Right ventricle myocardium inferior (tissue), 1 donor: ENCODE measurements at regions not wholly inside any gene's neighbourhood (a gene's known extent, or its start where the extent isn't known, plus 50 kb on each side); places are given as distances from the start of the nearest gene placed in this dataset.
"Not testable (repeated sequence)": the region's sequence is repeated elsewhere in the genome, so short reads cannot be mapped to it uniquely, and the experiment has no call there.

Experiments
- ATAC-seq: fragments of 200-7000 bp; cut with Tn5 transposase; one replicate; pipeline ENCODE4 v1.9.1; 2020; ENCODE audit warnings: mild to moderate bottlenecking, moderate library complexity
- DNase-seq: peaks from one replicate; pipeline ENCODE4 v3.0.0; 2021; ENCODE audit errors: missing footprints
- intact Hi-C: fragments of 100-400 bp; cut with DNase I; formaldehyde crosslinking; loops from one replicate; pipeline ENCODE4 v1.11.0; 2022
- donor health status: DM: no; HTN: yes; CAD: no; lungs with severe emphysema.

DNA sequence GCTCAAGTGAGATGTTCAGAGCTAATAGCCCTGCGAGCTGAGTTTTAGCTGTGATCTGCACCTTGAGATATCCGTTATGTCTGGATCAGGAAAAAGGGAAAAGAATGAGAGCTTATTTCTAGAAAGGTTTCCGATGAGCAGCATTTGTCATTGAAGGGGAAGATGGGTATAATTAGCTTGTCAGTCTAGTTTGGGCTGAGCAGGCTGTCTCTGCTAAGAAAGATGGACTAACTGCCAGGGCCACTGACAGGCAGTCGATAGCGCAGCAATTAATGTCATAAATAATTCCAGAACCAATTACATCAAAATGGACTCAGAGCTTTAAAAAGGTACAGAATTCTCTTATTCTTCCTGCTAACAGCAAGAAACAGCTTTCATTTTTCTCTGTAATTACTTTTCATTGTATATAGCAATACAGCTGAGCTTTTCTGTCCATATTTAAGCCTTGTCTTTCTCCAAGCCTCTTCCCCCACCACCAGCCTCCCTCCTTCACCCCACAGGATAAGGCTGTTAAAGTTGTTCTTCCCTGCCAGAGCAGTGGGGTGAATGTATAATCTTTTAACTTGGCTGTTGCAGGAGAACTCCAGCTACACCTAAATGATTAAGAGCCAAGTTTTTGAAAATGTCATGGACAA lies 1006.5 kb downstream of the KCNMA1 start:
- ATAC-seq: no peak

DNA sequence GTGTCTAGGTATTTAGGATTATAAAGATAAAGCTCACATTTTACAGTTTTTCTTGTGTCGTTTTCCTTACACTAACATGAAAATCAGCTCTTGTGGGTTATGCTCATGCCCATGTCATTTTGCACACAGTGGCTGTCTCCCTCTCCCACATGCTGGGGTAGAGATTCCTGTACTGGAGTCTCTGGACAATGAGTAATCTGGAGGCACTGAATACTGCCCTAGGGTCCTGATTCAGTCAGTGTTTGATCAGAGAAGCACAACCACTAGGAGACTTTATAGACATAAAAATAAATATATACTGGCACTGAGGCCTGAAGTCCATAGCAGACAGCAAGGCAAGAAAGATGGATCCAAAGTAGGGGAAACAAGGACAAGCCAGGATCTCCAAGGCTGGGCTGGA lies 1008.8 kb downstream of the KCNMA1 start:
- intact Hi-C loops: loop anchor here (5.0 to 10.0 kb wide), 2 partner anchors 54 to 148 kb away; no protein-coding TSS in a partner anchor
- ATAC-seq (no peak), DNase-seq (no peak)

More for the DNA sequence above, 1006.5 kb downstream of the KCNMA1 start:
- intact Hi-C loops: loop anchor here (10.0 kb wide), 1 partner anchor 196 kb away; no protein-coding TSS in a partner anchor
- no peak for DNase-seq

DNA sequence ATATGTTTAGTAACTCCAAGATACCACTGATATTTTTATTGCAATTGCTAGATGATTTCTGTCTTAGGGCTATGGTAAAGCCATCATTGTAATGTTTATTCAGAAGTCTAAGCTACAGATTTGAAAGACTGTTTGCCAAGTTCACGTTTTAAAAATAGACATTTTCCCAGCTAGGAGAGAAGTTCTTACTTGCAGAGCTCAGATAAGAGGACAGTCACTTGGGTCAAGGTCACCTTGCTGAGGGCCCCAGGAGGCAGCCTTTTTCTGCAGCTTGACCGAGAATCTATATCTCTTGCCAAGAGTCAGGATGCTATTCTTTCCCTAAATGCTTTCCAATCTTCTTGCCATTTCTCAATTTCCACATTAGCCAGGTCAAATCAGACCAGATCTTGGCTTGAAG lies 1011.2 kb downstream of the KCNMA1 start:
- ATAC-seq (peak; percentile 63), DNase-seq (no peak)
- intact Hi-C loops: loop anchor here (5.0 to 10.0 kb wide), 2 partner anchors 52 to 151 kb away; no protein-coding TSS in a partner anchor

DNA sequence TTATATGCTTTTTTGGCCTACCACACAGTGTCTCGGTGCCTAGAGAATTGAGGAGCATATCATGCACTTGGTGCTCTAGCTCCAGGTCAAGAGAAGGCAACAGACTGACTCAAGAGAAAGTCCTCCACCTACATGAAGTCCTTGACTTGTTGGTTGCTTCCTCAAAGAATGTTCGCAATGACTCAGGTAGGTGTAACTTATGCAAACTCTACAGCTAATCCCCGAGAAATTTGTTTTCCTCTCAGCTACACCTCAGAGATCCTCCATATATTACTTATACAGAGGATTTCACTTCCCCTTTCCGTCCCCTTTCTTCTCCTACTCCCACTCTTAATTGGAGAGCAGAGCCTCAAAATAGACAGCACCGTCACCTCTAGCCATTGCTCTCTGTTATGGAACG lies 1013.1 kb downstream of the KCNMA1 start:
- no peak for DNase-seq
- no peak for ATAC-seq
- intact Hi-C loops: loop anchor here (10.0 kb wide), 1 partner anchor 50 kb away; no protein-coding TSS in a partner anchor

DNA sequence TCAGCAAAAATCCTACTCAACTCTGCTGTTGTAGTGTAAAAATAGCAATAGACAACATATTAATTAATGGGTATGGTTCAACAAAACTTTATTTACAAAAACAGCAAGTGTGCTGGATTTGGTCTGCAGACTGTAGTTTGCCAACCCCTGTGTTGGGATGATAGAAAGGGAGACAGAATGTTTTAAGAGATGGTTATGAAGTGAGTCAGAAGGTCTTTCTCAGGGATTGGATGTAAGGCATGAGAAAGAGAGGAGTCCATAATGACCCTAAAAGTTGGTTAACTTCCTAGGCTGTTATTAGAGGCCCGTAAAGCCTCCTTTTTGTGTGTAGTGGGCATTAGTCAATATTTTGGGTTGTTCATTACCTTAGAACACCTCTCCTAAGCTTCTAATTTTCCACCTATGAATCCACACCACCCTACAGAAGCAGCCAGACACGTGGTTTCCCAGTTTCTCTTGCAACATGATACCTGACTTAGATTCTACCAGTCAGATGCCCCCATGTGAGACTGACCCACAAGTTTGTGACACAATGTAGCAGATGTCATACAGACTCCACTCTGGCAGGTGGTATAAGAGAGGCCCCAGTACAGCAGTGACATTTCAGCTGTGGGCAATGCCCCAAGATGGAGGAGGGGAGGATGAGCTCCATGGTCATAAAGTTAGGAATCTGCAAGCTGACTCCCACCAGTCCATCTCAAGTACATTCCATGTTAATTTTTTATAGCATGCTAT lies 1015.6 kb downstream of the KCNMA1 start:
- DNase-seq (no peak), ATAC-seq (no peak)
- intact Hi-C loops: loop anchor here (10.0 kb wide), 1 partner anchor 47 kb away; no protein-coding TSS in a partner anchor

DNA sequence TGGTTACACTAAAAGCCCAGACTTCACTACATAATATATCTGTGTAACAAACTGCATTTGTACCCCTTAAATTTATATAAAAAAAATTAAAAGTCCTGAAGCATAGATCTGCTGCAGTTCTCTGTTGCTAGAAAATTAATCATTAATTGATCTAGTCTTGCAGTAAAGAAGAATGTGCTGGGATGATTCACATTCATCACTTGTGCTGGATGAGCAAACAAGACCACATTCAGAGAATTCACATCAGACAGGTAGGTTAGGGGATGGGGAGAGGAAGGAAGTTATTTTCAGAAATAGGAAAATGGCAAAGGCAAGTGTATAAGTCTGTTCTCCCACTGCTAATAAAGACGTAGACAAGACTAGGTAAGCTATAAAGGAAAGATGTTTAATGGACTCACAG lies 1019.0 kb downstream of the KCNMA1 start:
- ATAC-seq: no peak
- no peak for DNase-seq
- intact Hi-C loops: no loop called here

DNA sequence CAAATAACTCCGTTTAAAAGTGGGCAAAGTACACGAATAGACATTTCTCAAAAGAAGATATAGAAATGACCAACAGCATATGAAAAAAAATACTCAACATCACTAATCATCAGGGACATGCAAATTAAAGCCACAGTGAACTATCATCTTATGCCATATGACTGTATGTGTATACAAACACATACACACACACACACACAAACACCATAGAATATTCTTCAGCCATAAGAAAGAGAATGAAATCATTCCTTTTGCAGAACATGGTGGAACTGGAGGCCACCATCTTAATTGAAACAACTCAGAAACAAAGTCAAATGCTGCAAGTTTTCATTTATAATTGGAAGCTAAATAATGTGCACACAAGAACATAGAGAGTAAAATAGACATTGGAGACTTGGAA lies 1019.4 kb downstream of the KCNMA1 start:
- intact Hi-C loops: no loop called here

DNA sequence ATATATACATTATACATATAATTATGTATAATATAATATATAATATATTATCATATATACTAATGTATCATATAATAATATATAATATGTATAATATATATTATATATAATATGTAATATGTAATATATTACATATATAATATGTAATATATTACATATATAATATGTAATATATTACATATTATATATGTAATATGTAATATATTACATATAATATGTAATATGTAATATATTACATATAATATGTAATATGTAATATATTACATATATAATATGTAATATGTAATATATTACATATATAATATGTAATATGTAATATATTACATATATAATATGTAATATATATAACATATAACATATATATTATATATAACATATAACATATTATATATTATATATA lies 1020.9 kb downstream of the KCNMA1 start:
- ATAC-seq, DNase-seq, intact Hi-C loops: not testable (repeated sequence)

More for the DNA sequence above, 1019.4 kb downstream of the KCNMA1 start:
- ATAC-seq (no peak), DNase-seq (no peak)

DNA sequence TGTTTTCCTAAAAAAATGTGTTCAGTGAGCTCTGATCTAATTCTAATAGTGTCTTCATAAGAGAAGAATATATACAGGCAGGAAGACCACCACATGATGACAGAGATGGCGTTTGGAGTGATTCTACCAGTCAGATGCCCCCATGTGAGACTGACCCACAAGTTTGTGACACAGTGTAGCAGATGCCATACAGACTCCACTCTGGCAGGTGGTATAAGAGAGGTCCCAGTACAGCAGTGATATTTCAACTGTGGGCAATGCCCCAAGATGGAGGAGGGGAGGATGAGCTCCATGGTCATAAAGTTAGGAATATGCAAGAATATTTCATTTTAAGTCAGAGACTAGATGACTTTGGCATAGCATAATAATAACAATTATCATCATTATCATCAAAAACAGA lies 1022.6 kb downstream of the KCNMA1 start:
- ATAC-seq: no peak
- intact Hi-C loops: no loop called here
- DNase-seq: no peak
